GM21786 (cell line): ENCODE measurements at regions not wholly inside any gene's neighbourhood (a gene's known extent, or its start where the extent isn't known, plus 50 kb on each side); places are given as distances from the start of the nearest gene placed in this dataset.

Source experiments
- ATAC-seq: cut with Tn5 transposase; IDR thresholded peaks from one replicate; pipeline ENCODE4 v1.9.1; 2021; ENCODE audit not compliant: unreplicated experiment

GRCh38 chr13:84044805-84045204 is 162.5 kb upstream of the SLITRK1 start:
- ATAC-seq, result no peak

DNA sequence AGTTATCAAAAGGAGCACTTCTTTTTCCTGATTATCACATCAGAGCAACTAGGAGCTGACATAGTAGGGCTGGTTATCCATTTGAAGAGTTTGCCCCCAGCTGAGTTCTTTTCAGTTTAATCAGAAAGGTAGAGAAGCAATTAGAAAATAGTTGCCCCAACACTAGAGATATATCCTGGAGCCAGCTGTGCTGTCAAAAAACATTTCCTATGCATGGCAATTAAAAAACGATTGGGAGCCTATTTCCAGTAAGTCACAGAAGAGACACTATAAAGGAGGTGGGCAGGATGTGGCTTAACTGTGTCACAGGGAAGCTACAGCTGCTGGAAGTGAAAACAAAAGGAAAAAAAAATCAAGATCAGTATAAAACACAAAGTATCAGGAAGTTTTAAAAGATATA is 155.7 kb upstream of the SLITRK1 start:
- ATAC-seq, result no peak

DNA sequence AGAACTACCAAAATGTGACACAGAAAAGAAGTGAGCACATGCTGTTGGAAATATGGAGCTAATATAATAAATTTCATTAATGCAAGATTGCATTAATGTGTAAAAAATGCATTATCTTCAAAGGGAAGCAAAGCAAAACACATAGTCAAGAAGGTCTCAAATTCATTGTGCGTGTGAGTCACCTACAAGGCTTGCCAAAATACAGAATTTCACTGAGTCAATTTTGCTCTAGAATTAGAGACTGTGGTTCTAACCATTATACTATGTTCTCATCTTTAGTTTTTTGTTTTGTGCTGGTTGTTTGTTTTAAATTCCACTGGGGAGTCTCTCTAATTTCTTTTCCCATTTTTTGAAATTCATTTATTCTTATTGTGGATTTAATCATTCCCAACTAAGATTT is 149.8 kb upstream of the SLITRK1 start:
- ATAC-seq, result no peak

- ATAC-seq, result no peak
Measured at GRCh38 chr13:84031120-84031519, 148.8 kb upstream of the SLITRK1 start.

DNA sequence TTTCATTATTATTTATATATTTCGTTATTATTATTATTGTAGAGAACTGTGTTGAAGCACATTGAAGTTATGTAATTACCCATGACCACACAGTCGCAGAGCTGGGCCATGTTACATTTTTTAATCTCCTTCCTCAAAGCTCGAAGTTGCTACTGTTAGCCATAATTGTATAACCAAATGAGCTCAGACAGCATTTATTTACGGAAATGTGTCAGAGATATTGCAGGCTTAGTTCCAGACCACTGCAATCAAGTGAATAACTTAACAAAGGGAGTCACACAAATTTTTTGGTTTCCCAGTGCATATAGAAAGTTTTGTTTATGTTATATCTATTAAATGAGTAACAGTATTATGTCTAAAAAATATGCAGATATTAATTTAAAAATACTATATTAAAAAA is 147.1 kb upstream of the SLITRK1 start:
- no peak for ATAC-seq

GRCh38 chr13:84025824-84026223 is 143.6 kb upstream of the SLITRK1 start:
- no peak for ATAC-seq

DNA sequence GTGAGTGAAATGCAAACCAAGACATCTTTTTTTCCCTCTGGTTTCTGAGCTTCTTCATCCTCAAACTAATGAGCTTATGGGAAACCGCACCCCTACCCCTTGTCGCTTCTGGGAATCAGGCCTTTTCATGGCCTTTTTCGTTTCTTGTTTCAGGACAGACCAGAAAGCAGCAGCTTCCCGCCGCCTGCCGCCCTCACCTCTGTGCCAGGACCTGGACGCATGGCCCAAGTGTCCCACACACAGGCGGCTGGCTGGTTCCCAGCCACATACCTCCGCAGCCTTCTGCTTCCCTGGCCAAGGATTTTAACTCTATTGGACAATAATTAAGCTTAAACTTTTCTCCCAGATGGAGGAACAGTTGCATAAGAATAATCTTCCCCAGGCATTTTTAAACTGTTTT is 114.1 kb upstream of the SLITRK1 start:
- ATAC-seq, result no peak

DNA sequence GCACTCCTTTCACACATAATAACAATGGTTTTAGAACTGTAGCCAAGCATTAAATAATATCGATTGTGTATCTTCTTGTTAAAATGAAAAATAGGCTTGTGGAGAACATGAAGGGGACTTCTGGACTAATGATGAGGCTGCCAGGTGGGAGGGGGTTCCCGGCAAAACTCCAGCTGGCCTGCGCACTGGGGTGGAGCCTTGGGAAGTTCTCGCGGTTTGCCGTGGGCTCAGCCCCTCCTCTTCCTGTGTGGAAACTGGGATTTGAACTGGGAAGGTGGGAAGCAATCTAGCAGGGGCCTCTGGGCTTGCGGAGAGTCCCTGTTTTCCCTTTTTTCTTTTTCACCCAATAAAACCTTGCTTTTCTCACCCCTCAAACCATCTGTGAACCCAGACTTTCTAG is 113.7 kb upstream of the SLITRK1 start:
- no peak for ATAC-seq

- ATAC-seq, result no peak
Measured at GRCh38 chr13:83992566-83993358, 110.5 kb upstream of the SLITRK1 start.

DNA sequence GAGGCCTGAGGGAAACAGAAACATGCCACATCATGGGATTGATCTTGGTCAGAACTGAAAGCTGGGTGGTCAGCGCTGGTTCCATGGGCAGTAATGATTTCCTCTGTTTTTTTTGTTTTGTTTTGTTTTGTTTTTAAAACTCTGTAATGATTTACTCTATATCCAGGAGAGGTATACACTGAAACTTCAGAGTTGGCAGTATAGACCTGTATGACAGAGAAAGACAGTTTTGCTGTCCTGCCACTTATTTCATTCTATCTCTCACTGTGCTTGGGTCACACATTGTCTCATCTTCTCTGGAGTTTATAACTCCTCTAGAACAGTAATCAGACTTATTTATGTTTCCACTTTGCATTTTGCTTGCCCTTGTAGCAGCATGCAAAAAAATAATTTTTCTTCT is 105.1 kb upstream of the SLITRK1 start:
- ATAC-seq, result no peak

DNA sequence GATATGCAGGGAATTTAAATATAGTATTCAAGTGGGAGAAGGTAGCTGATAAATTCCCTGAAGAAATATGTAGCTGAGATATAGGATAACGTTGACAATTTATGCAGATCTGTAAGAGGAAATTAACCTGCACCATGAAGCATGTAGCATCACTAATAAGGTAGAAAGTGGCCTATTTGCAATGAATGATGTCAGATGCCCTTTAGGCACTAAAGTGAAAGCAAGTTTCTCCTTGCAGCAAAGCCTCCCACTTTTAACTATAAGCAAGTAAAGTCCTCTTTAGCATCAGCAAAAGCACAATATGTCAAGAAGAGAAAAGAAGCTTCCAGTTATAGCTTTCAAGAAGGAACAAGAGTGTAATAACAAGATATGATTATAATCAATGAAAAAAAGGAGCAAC is 102.5 kb upstream of the SLITRK1 start:
- ATAC-seq, result no peak

DNA sequence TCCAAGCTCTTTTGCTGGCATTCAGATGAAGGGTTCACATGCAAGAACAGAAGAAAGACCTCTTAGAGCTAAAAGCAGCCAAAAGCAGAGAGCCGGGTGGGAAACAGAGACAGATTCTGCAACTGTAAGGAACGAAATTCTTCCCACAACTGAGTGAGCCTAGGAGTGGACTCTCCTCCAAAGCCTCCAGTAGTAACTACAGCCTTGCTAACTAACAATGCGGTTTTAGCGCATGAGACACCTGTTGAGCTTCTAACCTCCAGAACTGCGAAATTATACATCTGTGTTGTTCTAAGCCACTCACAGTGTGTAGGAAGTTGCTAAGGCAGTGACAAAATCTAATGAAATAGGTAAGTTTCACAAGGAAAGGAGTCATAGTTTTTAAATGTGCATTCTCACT is 98.1 kb upstream of the SLITRK1 start:
- no peak for ATAC-seq

DNA sequence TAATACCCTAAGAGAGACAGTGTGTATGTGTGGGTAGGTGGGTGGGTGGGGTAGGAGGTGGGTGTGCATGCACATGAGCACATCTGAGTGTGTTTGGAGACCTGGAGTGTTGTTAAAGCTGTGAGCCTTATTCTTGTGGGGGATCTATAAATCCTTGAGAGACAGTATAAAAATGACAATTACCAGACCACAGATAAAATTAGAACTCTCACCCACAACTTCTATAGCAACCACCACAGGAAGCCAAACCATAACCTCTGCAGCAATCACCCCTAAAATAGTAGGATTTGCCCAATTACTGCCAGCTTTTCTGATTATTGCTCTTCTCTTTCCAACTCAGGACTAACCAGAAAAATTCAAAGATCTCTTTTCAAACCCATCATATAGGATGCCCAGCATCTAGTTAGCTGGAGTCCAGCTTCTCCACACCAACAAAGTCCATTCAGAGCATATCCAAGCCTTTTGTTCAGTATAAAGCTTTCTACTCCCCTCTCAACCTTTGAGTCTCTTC is 93.4 kb upstream of the SLITRK1 start:
- ATAC-seq, result no peak

GRCh38 chr13:83958531-83958930 is 76.3 kb upstream of the SLITRK1 start:
- no peak for ATAC-seq

DNA sequence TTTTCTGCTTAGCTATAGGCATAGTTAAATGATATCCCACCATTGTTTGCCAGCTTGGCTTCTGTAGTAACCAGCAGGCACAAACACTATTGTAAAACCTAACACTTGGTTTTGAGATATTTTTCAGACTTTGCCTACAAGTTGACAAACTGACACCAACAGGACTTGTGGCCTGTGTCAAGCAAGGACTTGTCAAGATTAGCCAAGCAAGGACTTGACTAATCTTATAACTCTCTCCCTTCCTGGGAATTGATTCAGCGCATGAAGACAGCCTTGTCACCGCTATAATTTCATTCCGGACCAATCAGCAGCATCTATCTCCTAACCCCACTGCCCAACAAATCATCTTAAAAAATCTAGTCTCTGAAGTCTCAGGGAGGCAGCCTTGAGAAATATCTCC is 72.7 kb upstream of the SLITRK1 start:
- no peak for ATAC-seq

- no peak for ATAC-seq
Measured at GRCh38 chr13:83953916-83954315, 71.6 kb upstream of the SLITRK1 start.

DNA sequence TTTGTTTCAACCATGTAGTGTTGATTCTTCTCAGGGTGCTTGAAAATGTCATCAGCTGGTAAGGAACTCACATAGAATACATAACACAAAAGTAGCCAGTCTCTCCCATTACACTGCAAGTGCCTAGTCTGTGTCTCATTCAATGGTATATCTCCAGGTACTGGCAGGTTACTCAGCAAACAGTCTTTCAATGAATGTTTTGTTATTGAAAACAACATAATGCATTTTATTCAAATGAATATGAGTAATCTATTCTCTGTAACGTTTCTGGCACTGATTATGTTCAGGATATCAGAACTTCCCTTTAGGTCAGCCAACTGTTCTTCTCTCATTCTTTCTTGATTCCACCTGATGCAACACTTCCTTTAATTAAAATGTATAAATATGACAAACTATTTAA is 68.0 kb upstream of the SLITRK1 start:
- no peak for ATAC-seq

GRCh38 chr13:83943530-83944279 is 61.4 kb upstream of the SLITRK1 start:
- no peak for ATAC-seq

GRCh38 chr13:83941701-83942335 is 59.5 kb upstream of the SLITRK1 start:
- no peak for ATAC-seq

DNA sequence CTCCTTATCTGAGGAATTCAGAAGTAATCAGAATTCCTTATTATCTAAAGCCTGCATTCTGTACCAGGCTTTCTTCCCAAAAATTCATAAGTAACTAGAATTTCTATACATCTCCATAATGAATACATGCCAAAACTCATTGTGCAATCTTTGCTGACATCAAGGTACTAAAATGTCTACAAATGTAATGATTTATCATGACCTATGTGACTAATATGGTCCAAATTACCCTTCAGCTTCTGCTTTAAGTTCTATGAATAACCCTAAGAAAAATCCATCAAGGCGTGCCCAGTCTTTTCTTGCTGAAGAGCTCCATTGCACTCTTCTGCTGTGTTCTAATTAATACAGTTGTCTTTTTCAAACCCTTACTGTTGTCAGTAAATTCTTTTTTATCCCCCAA is 58.5 kb upstream of the SLITRK1 start:
- ATAC-seq, result no peak

DNA sequence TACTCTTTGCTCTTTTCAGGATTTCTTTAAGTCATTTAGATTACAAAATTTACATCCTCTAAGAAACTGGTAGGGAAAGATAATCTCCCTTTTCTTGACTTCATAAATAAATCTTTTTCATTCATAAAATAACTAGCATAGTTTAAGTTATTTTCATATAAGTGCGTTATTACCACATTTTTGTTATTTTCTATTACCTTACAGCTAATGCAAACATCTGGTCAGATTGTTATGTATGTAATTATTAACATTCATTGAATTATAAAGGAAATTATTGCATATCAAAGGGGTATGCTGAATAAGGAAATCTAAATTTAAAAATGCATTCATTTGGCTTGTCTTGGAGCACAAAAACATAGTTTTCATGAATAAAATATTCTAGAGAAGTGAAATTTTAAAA is 55.3 kb upstream of the SLITRK1 start:
- no peak for ATAC-seq

DNA sequence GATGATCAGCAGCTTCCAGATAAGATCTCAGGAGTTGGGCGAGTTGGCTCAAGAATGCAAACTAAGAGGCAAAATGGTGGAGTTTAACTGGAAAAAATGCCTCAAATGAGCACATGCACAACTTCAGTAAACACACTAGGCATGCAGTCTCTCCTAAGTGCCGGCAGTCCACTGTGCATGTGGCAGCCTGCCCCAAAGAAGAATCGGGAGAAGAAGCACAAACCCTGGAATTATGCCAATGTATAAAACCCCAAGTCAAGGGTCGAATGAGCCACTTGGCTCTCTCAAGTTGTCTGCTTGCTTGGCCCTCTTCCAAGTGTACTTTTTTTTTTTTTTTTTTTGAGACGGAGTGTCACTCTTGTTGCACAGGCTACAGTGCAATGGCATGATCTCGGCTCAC is 53.3 kb upstream of the SLITRK1 start:
- no peak for ATAC-seq
